Body of pancreas (tissue), 4 donors: ENCODE measurements at regions not wholly inside any gene's neighbourhood (a gene's known extent, or its start where the extent isn't known, plus 50 kb on each side); places are given as distances from the start of the nearest gene placed in this dataset.

Source experiments
- ATAC-seq: fragments of 150-250 bp; one replicate; pipeline ENCODE4 v1.9.1; 2016
- DNase-seq, 4 donors: peaks; one replicate each; pipeline ENCODE4 v3.0.0-alpha.2; 2019
- H3K27ac ChIP-seq, 4 donors: fragments of 200-600 bp; sonication (generic); 1 replicate in 3 of 4; 2 replicates in 1 of 4; pipeline versions ENCODE4 v1.5.1 to v1.6.1; 2016 to 2019; ENCODE audit warnings: mild to moderate bottlenecking in 1 of 4, mixed read lengths in 1 of 4, moderate library complexity in 1 of 4
- H3K27me3 ChIP-seq, 2 donors: fragments of 200-600 bp; sonication (generic); one replicate each; pipeline ENCODE4 v1.6.0; 2016; ENCODE audit warnings: mild to moderate bottlenecking in 1 of 2
- H3K36me3 ChIP-seq, 2 donors: fragments of 200-600 bp; sonication (generic); replicated peaks in 1 of 2; 2 replicates each; pipeline ENCODE4 v1.5.1; 2016; ENCODE audit warnings: low read depth in 2 of 2; ENCODE audit not compliant: insufficient read depth in 1 of 2
- H3K4me1 ChIP-seq: fragments of 200-600 bp; sonication (generic); one replicate; pipeline ENCODE4 v1.6.0; 2016
- H3K4me3 ChIP-seq, 2 donors: fragments of 200-600 bp; sonication (generic); 1 replicate in 1 of 2; 2 replicates in 1 of 2; pipeline ENCODE4 v1.5.1; 2016 to 2019
- H3K9me3 ChIP-seq, 3 donors: fragments of 200-600 bp; sonication (generic); 1 replicate in 2 of 3; 2 replicates in 1 of 3; pipeline ENCODE4 v1.5.1; 2016
- POLR2A ChIP-seq, 3 donors: fragments of 450-650 bp; IDR thresholded peaks; one replicate each; pipeline ENCODE4 v1.6.1; 2016; ENCODE audit warnings: antibody characterized with exemption in 3 of 3, mild to moderate bottlenecking in 2 of 3
- WGBS, 2 donors: methylation state at CpG; one replicate each; pipeline ENCODE4 v1.1.5; 2017; 5-methylcytosine and 5-hydroxymethylcytosine counted together
- intact Hi-C: fragments of 100-400 bp; cut with DNase I; formaldehyde crosslinking; loops from one replicate; pipeline ENCODE4 v1.15.1; 2023
- TF ChIP-seq, protein P1 (sequence below), 7 experiments: fragments of 450-650 bp in 4 of 7; fragments of 200-600 bp in 3 of 7; sonication (generic) in 3 of 7; IDR thresholded peaks; one replicate each; pipeline ENCODE4 v1.5.1; 2016 to 2019; ENCODE audit warnings: antibody characterized with exemption in 7 of 7

DNA sequence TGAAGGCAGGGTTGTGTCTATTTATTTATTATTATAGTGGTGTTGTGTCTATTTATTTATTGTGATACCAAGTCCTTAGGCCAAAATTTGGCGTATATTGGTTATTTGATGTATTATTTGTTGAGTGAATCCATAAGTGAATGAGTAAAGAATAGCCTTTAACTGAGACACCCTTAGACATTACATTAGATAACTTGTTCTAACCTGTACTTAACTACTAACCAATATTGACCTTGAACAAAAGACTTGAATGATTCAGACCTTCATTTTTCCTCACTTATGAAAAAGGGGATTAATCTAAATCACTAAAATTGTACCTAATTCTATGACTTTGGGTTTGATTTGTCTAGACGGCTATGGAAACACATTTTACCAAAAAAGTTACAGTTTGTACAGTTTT lies 370.5 kb downstream of the JRKL start:
- no peak for TF ChIP-seq POLR2A (IDR thresholded peaks at IDR 0.05)
- TF ChIP-seq, protein P1, sequence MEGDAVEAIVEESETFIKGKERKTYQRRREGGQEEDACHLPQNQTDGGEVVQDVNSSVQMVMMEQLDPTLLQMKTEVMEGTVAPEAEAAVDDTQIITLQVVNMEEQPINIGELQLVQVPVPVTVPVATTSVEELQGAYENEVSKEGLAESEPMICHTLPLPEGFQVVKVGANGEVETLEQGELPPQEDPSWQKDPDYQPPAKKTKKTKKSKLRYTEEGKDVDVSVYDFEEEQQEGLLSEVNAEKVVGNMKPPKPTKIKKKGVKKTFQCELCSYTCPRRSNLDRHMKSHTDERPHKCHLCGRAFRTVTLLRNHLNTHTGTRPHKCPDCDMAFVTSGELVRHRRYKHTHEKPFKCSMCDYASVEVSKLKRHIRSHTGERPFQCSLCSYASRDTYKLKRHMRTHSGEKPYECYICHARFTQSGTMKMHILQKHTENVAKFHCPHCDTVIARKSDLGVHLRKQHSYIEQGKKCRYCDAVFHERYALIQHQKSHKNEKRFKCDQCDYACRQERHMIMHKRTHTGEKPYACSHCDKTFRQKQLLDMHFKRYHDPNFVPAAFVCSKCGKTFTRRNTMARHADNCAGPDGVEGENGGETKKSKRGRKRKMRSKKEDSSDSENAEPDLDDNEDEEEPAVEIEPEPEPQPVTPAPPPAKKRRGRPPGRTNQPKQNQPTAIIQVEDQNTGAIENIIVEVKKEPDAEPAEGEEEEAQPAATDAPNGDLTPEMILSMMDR (IDR thresholded peaks at IDR 0.05): no peak
- Histone ChIP-seq H3K27me3 (no peaks in the 10 kb centered on the region), H3K4me1 (no peaks in the 10 kb centered on the region), H3K27ac (no peak overlapping the region), H3K9me3 (no peaks in the 10 kb centered on the region), H3K36me3 (no peaks in the 10 kb centered on the region), H3K4me3 (no peak overlapping the region)
- WGBS, 2 donors: 53 to 54% methylated on average over 2 of the region's 2 CpGs
- ATAC-seq (no peak), DNase-seq (no peak)
- intact Hi-C loops: no loop called here

DNA sequence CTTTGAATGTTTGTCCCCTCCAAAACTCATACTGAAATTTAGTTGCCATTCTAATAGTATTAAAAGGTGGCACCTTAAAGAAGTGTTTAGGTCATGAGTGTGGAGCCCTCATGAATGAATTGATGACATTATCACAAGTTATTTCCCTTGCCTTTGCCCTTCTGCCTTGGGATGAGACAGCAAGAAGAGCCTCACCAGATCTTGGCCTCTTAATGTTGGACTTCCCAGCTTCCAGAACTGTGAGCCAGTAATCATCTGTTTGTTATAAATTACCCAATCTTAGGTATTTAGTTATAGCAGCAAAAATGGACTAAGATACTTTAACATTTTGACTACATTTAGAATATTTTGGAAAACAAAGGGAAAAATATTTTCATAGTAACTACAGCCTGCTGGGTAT lies 371.0 kb downstream of the JRKL start:
- TF ChIP-seq POLR2A (IDR thresholded peaks at IDR 0.05): no peak
- TF ChIP-seq, protein P1 (IDR thresholded peaks at IDR 0.05): no peak
- DNase-seq (no peak), ATAC-seq (no peak)
- intact Hi-C loops: no loop called here
- H3K9me3 ChIP-seq: no peaks in the 10 kb centered on the region
- H3K4me1 ChIP-seq: no peaks in the 10 kb centered on the region
- H3K36me3 ChIP-seq: no peaks in the 10 kb centered on the region
- no peaks in the 10 kb centered on the region for H3K27me3 ChIP-seq
- no peak overlapping the region for H3K4me3 ChIP-seq
- no peak overlapping the region for H3K27ac ChIP-seq

DNA sequence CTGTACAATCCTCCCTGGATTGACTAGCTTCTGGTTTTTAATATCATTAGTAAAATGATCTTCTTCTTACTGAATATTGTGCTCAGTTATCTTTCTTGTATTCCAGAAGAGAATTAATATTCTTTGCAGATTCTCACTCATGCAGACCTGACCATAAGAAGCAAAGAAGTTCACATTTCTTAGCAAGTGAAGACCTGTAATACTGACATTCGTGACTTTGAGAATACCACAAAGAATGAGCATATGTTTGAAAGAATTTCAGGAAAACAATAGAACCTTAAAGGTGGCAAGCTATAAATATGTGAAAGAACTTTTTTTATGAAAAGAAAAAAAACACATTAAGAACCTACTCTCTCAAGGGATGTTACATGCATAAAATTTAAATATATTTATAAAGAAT lies 371.6 kb downstream of the JRKL start:
- no peaks in the 10 kb centered on the region for H3K9me3 ChIP-seq
- WGBS, 2 donors: 54 to 73% methylated on average over 1 of the region's 1 CpG
- no peaks in the 10 kb centered on the region for H3K4me1 ChIP-seq
- H3K27me3 ChIP-seq: no peaks in the 10 kb centered on the region
- H3K36me3 ChIP-seq: no peaks in the 10 kb centered on the region
- no peak for DNase-seq
- intact Hi-C loops: no loop called here
- no peak overlapping the region for H3K4me3 ChIP-seq
- H3K27ac ChIP-seq: no peak overlapping the region
- no peak for ATAC-seq
- TF ChIP-seq, protein P1 (IDR thresholded peaks at IDR 0.05): no peak
- TF ChIP-seq POLR2A (IDR thresholded peaks at IDR 0.05): no peak

DNA sequence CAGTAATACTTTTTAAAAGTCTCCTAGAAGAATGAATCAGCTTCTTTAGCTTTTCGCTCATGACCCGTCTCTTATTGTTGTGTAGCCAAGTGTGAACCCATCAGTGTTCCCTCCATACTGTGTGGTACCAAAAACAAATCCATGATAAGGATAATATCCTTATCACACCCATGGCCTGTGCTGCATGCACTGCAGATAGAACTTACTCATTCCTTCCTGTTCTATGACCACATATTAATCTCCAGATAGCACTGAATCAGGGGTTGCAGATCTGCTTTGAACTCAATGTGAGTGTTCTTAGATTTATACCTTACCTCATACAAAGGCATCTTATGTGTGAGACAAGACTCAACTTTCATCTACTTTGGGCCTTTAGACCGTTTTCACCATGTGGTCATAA lies 373.4 kb downstream of the JRKL start:
- H3K27me3 ChIP-seq: no peaks in the 10 kb centered on the region
- no peak overlapping the region for H3K27ac ChIP-seq
- H3K9me3 ChIP-seq: no peaks in the 10 kb centered on the region
- intact Hi-C loops: no loop called here
- no peaks in the 10 kb centered on the region for H3K4me1 ChIP-seq
- DNase-seq (no peak), ATAC-seq (no peak)
- TF ChIP-seq, protein P1 (IDR thresholded peaks at IDR 0.05): no peak
- no peaks in the 10 kb centered on the region for H3K36me3 ChIP-seq
- H3K4me3 ChIP-seq: no peak overlapping the region
- WGBS, 2 donors: 52 to 63% methylated on average over 3 of the region's 3 CpGs

DNA sequence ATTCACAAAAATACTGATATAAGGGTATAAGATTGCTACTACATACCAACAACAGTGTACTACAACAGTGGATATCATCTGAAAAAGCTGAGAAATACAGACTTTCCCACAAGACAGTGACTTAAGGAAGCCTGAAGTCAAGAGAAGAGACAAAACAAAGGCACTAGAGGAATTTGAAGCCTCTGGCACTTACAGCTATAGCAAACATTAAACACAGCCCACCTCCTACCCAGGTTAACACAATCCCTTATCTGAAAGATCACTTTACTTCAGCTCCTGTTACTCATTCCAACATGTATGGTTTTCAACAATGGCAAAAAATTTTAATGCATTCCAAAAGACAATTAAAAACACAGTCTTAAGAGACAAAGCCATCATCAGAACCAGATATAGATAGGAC lies 388.5 kb downstream of the JRKL start:
- DNase-seq (no peak), ATAC-seq (no peak)
- TF ChIP-seq, protein P1 (IDR thresholded peaks at IDR 0.05): no peak
- no peak for TF ChIP-seq POLR2A (IDR thresholded peaks at IDR 0.05)
- intact Hi-C loops: no loop called here
- H3K27me3 ChIP-seq: no peaks in the 10 kb centered on the region
- H3K4me3 ChIP-seq: no peak overlapping the region
- no peaks in the 10 kb centered on the region for H3K9me3 ChIP-seq
- H3K36me3 ChIP-seq: no peaks in the 10 kb centered on the region
- H3K27ac ChIP-seq: no peak overlapping the region
- H3K4me1 ChIP-seq: no peaks in the 10 kb centered on the region
